ENCODE measurements at regions not wholly inside any gene's neighbourhood (a gene's known extent, or its start where the extent isn't known, plus 50 kb on each side); places are given as distances from the start of the nearest gene placed in this dataset.

DNA sequence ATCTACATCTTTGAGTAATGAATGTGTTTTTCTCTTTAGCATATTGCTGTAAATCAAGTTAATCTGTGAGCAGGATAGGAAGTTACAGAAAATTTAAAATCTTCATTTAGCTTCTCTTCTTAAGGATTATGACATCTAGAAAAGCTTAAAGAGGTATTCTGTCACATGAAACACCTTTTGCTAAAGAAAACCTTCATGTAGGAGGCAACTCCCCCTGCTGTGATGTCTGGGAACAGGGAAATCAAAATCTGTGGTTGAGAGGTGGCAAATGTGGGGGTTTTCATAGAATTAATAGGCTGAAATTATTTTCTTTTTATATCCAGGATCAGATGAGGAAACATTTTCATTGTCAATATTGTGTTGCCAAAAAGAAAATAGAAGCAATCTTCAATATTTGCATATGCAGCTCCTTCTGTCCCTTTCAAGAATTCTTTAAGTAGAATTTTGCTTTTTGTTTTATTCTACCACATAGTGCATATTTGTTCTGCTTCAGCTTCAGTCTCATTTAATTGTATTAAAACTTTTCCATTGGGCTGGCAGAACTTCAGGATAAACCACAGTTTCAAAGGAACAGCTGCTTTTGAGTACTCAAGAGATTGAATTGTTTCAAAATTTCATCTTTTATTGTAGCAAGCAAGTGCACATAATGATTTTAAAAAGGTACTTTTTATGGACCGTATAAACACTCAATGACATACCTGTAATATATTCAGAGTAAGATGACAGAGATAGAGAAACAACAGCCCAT lies 128.4 kb downstream of the RAP2B start:
- TF ChIP-seq, protein P1, sequence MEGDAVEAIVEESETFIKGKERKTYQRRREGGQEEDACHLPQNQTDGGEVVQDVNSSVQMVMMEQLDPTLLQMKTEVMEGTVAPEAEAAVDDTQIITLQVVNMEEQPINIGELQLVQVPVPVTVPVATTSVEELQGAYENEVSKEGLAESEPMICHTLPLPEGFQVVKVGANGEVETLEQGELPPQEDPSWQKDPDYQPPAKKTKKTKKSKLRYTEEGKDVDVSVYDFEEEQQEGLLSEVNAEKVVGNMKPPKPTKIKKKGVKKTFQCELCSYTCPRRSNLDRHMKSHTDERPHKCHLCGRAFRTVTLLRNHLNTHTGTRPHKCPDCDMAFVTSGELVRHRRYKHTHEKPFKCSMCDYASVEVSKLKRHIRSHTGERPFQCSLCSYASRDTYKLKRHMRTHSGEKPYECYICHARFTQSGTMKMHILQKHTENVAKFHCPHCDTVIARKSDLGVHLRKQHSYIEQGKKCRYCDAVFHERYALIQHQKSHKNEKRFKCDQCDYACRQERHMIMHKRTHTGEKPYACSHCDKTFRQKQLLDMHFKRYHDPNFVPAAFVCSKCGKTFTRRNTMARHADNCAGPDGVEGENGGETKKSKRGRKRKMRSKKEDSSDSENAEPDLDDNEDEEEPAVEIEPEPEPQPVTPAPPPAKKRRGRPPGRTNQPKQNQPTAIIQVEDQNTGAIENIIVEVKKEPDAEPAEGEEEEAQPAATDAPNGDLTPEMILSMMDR (IDR thresholded peaks at IDR 0.05): peak in 2 of 4 experiments; percentile 11 to 17
- TF ChIP-seq POLR2A (IDR thresholded peaks at IDR 0.05): no peak
- no peak for TF ChIP-seq POLR2AphosphoS5 (IDR thresholded peaks at IDR 0.05)
